ENCODE measurements at regions not wholly inside any gene's neighbourhood (a gene's known extent, or its start where the extent isn't known, plus 50 kb on each side); places are given as distances from the start of the nearest gene placed in this dataset.

GRCh38 chr14:43166163-43166562 is 1340.9 kb downstream of the FSCB start:
- no peak overlapping the region for H3K27ac ChIP-seq (ENCODE audit: low read depth in 2 of 2, low read length in 1 of 2)
- no peaks in the 10 kb centered on the region for H3K27me3 ChIP-seq (ENCODE audit: control insufficient read depth in 1 of 2, insufficient read depth in 2 of 2, low read length in 2 of 2)
- H3K9me3 ChIP-seq (ENCODE audit: control insufficient read depth in 2 of 2, insufficient read depth in 1 of 2, low read depth in 1 of 2, low read length in 1 of 2) = no peaks in the 10 kb centered on the region
- H3K4me3 ChIP-seq (ENCODE audit: low read depth in 1 of 2, low read length in 2 of 2) = no peak overlapping the region
- WGBS, 2 donors = 80 to 85% methylated on average over 2 of the region's 2 CpGs
- H3K36me3 ChIP-seq (ENCODE audit: control insufficient read depth in 2 of 2, insufficient read depth in 2 of 2, low read length in 1 of 2) = no peaks in the 10 kb centered on the region
- no peaks in the 10 kb centered on the region for H3K4me1 ChIP-seq (ENCODE audit: control insufficient read depth in 2 of 2, insufficient read depth in 2 of 2, low read length in 1 of 2)

GRCh38 chr14:43165651-43166050 is 1341.4 kb downstream of the FSCB start:
- Histone ChIP-seq H3K9me3 (ENCODE audit: control insufficient read depth in 2 of 2, insufficient read depth in 1 of 2, low read depth in 1 of 2, low read length in 1 of 2) (no peaks in the 10 kb centered on the region), H3K27ac (ENCODE audit: low read depth in 2 of 2, low read length in 1 of 2) (no peak overlapping the region), H3K36me3 (ENCODE audit: control insufficient read depth in 2 of 2, insufficient read depth in 2 of 2, low read length in 1 of 2) (no peaks in the 10 kb centered on the region), H3K4me3 (ENCODE audit: low read depth in 1 of 2, low read length in 2 of 2) (no peak overlapping the region), H3K4me1 (ENCODE audit: control insufficient read depth in 2 of 2, insufficient read depth in 2 of 2, low read length in 1 of 2) (no peaks in the 10 kb centered on the region), H3K27me3 (ENCODE audit: control insufficient read depth in 1 of 2, insufficient read depth in 2 of 2, low read length in 2 of 2) (no peaks in the 10 kb centered on the region)
- 83 to 92% methylated on average over 2 of the region's 2 CpGs for WGBS, 2 donors

GRCh38 chr14:43161477-43161876 is 1345.6 kb downstream of the FSCB start:
- Histone ChIP-seq H3K4me3 (ENCODE audit: low read depth in 1 of 2, low read length in 2 of 2) (no peak overlapping the region), H3K4me1 (ENCODE audit: control insufficient read depth in 2 of 2, insufficient read depth in 2 of 2, low read length in 1 of 2) (no peaks in the 10 kb centered on the region), H3K27me3 (ENCODE audit: control insufficient read depth in 1 of 2, insufficient read depth in 2 of 2, low read length in 2 of 2) (no peaks in the 10 kb centered on the region), H3K9me3 (ENCODE audit: control insufficient read depth in 2 of 2, insufficient read depth in 1 of 2, low read depth in 1 of 2, low read length in 1 of 2) (no peaks in the 10 kb centered on the region), H3K27ac (ENCODE audit: low read depth in 2 of 2, low read length in 1 of 2) (no peak overlapping the region), H3K36me3 (ENCODE audit: control insufficient read depth in 2 of 2, insufficient read depth in 2 of 2, low read length in 1 of 2) (no peaks in the 10 kb centered on the region)
- WGBS, 2 donors = 67 to 68% methylated on average over 3 of the region's 3 CpGs

- Histone ChIP-seq H3K27ac (ENCODE audit: low read depth in 2 of 2, low read length in 1 of 2) (no peak overlapping the region), H3K36me3 (ENCODE audit: control insufficient read depth in 2 of 2, insufficient read depth in 2 of 2, low read length in 1 of 2) (no peaks in the 10 kb centered on the region), H3K4me3 (ENCODE audit: low read depth in 1 of 2, low read length in 2 of 2) (no peak overlapping the region), H3K4me1 (ENCODE audit: control insufficient read depth in 2 of 2, insufficient read depth in 2 of 2, low read length in 1 of 2) (no peaks in the 10 kb centered on the region), H3K27me3 (ENCODE audit: control insufficient read depth in 1 of 2, insufficient read depth in 2 of 2, low read length in 2 of 2) (no peaks in the 10 kb centered on the region), H3K9me3 (ENCODE audit: control insufficient read depth in 2 of 2, insufficient read depth in 1 of 2, low read depth in 1 of 2, low read length in 1 of 2) (no peaks in the 10 kb centered on the region)
- 69% methylated on average over 2 of the region's 2 CpGs for WGBS, 2 donors
Observed at GRCh38 chr14:43157661-43158060, 1349.4 kb downstream of the FSCB start.

- no peak overlapping the region for H3K27ac ChIP-seq (ENCODE audit: low read depth in 2 of 2, low read length in 1 of 2)
- no peaks in the 10 kb centered on the region for H3K4me1 ChIP-seq (ENCODE audit: control insufficient read depth in 2 of 2, insufficient read depth in 2 of 2, low read length in 1 of 2)
- WGBS, 2 donors = 80 to 90% methylated on average over 2 of the region's 2 CpGs
- no peaks in the 10 kb centered on the region for H3K9me3 ChIP-seq (ENCODE audit: control insufficient read depth in 2 of 2, insufficient read depth in 1 of 2, low read depth in 1 of 2, low read length in 1 of 2)
- no peaks in the 10 kb centered on the region for H3K36me3 ChIP-seq (ENCODE audit: control insufficient read depth in 2 of 2, insufficient read depth in 2 of 2, low read length in 1 of 2)
- no peak overlapping the region for H3K4me3 ChIP-seq (ENCODE audit: low read depth in 1 of 2, low read length in 2 of 2)
- no peaks in the 10 kb centered on the region for H3K27me3 ChIP-seq (ENCODE audit: control insufficient read depth in 1 of 2, insufficient read depth in 2 of 2, low read length in 2 of 2)
Observed at GRCh38 chr14:43155924-43156323, 1351.2 kb downstream of the FSCB start.

GRCh38 chr14:43155258-43155657 is 1351.8 kb downstream of the FSCB start:
- no peaks in the 10 kb centered on the region for H3K36me3 ChIP-seq (ENCODE audit: control insufficient read depth in 2 of 2, insufficient read depth in 2 of 2, low read length in 1 of 2)
- H3K27me3 ChIP-seq (ENCODE audit: control insufficient read depth in 1 of 2, insufficient read depth in 2 of 2, low read length in 2 of 2) = no peaks in the 10 kb centered on the region
- no peak overlapping the region for H3K4me3 ChIP-seq (ENCODE audit: low read depth in 1 of 2, low read length in 2 of 2)
- 95% methylated on average over 1 of the region's 1 CpG for WGBS, 2 donors
- H3K9me3 ChIP-seq (ENCODE audit: control insufficient read depth in 2 of 2, insufficient read depth in 1 of 2, low read depth in 1 of 2, low read length in 1 of 2) = no peaks in the 10 kb centered on the region
- no peaks in the 10 kb centered on the region for H3K4me1 ChIP-seq (ENCODE audit: control insufficient read depth in 2 of 2, insufficient read depth in 2 of 2, low read length in 1 of 2)
- no peak overlapping the region for H3K27ac ChIP-seq (ENCODE audit: low read depth in 2 of 2, low read length in 1 of 2)

GRCh38 chr14:43147485-43147884 is 1359.6 kb downstream of the FSCB start:
- no peaks in the 10 kb centered on the region for H3K9me3 ChIP-seq (ENCODE audit: control insufficient read depth in 2 of 2, insufficient read depth in 1 of 2, low read depth in 1 of 2, low read length in 1 of 2)
- H3K4me3 ChIP-seq (ENCODE audit: low read depth in 1 of 2, low read length in 2 of 2) = no peak overlapping the region
- no peak overlapping the region for H3K27ac ChIP-seq (ENCODE audit: low read depth in 2 of 2, low read length in 1 of 2)
- H3K36me3 ChIP-seq (ENCODE audit: control insufficient read depth in 2 of 2, insufficient read depth in 2 of 2, low read length in 1 of 2) = no peaks in the 10 kb centered on the region
- no peaks in the 10 kb centered on the region for H3K27me3 ChIP-seq (ENCODE audit: control insufficient read depth in 1 of 2, insufficient read depth in 2 of 2, low read length in 2 of 2)
- H3K4me1 ChIP-seq (ENCODE audit: control insufficient read depth in 2 of 2, insufficient read depth in 2 of 2, low read length in 1 of 2) = no peaks in the 10 kb centered on the region
- 58 to 59% methylated on average over 3 of the region's 3 CpGs for WGBS, 2 donors

GRCh38 chr14:43145361-43145760 is 1361.7 kb downstream of the FSCB start:
- H3K36me3 ChIP-seq (ENCODE audit: control insufficient read depth in 2 of 2, insufficient read depth in 2 of 2, low read length in 1 of 2) = no peaks in the 10 kb centered on the region
- 65 to 71% methylated on average over 2 of the region's 2 CpGs for WGBS, 2 donors
- H3K27ac ChIP-seq (ENCODE audit: low read depth in 2 of 2, low read length in 1 of 2) = no peak overlapping the region

GRCh38 chr14:43143106-43143505 is 1364.0 kb downstream of the FSCB start:
- Histone ChIP-seq H3K4me3 (ENCODE audit: low read depth in 1 of 2, low read length in 2 of 2) (no peak overlapping the region), H3K36me3 (ENCODE audit: control insufficient read depth in 2 of 2, insufficient read depth in 2 of 2, low read length in 1 of 2) (no peaks in the 10 kb centered on the region), H3K4me1 (ENCODE audit: control insufficient read depth in 2 of 2, insufficient read depth in 2 of 2, low read length in 1 of 2) (no peaks in the 10 kb centered on the region), H3K27me3 (ENCODE audit: control insufficient read depth in 1 of 2, insufficient read depth in 2 of 2, low read length in 2 of 2) (no peaks in the 10 kb centered on the region), H3K27ac (ENCODE audit: low read depth in 2 of 2, low read length in 1 of 2) (no peak overlapping the region), H3K9me3 (ENCODE audit: control insufficient read depth in 2 of 2, insufficient read depth in 1 of 2, low read depth in 1 of 2, low read length in 1 of 2) (no peaks in the 10 kb centered on the region)
- 60 to 62% methylated on average over 2 of the region's 2 CpGs for WGBS, 2 donors

More at GRCh38 chr14:43145361-43145760, 1361.7 kb downstream of the FSCB start:
- Histone ChIP-seq H3K27me3 (ENCODE audit: control insufficient read depth in 1 of 2, insufficient read depth in 2 of 2, low read length in 2 of 2) (no peaks in the 10 kb centered on the region), H3K9me3 (ENCODE audit: control insufficient read depth in 2 of 2, insufficient read depth in 1 of 2, low read depth in 1 of 2, low read length in 1 of 2) (no peaks in the 10 kb centered on the region), H3K4me3 (ENCODE audit: low read depth in 1 of 2, low read length in 2 of 2) (no peak overlapping the region), H3K4me1 (ENCODE audit: control insufficient read depth in 2 of 2, insufficient read depth in 2 of 2, low read length in 1 of 2) (no peaks in the 10 kb centered on the region)

GRCh38 chr14:43141636-43142191 is 1365.4 kb downstream of the FSCB start:
- H3K4me1 ChIP-seq (ENCODE audit: control insufficient read depth in 2 of 2, insufficient read depth in 2 of 2, low read length in 1 of 2) = no peaks in the 10 kb centered on the region
- no peaks in the 10 kb centered on the region for H3K9me3 ChIP-seq (ENCODE audit: control insufficient read depth in 2 of 2, insufficient read depth in 1 of 2, low read depth in 1 of 2, low read length in 1 of 2)
- WGBS, 2 donors = 86 to 90% methylated on average over 17 of the region's 17 CpGs
- H3K4me3 ChIP-seq (ENCODE audit: low read depth in 1 of 2, low read length in 2 of 2) = no peak overlapping the region
- no peaks in the 10 kb centered on the region for H3K27me3 ChIP-seq (ENCODE audit: control insufficient read depth in 1 of 2, insufficient read depth in 2 of 2, low read length in 2 of 2)
- H3K27ac ChIP-seq (ENCODE audit: low read depth in 2 of 2, low read length in 1 of 2) = no peak overlapping the region
- no peaks in the 10 kb centered on the region for H3K36me3 ChIP-seq (ENCODE audit: control insufficient read depth in 2 of 2, insufficient read depth in 2 of 2, low read length in 1 of 2)

Data from esophagus (tissue), 2 donors.